SU-DHL-6 (cell line): ENCODE measurements at regions not wholly inside any gene's neighbourhood (a gene's known extent, or its start where the extent isn't known, plus 50 kb on each side); places are given as distances from the start of the nearest gene placed in this dataset.

Experiments used
- CTCF ChIP-seq: fragments of 200-600 bp; sonication (generic); IDR thresholded peaks from one replicate; pipeline ENCODE4 v1.5.1; 2017; ENCODE audit warnings: antibody characterized with exemption, mild to moderate bottlenecking, low read length, moderate library complexity; ENCODE audit not compliant: insufficient read depth, poor library complexity, severe bottlenecking
- EZH2phosphoT487 ChIP-seq: fragments of 200-600 bp; sonication (generic), shearing (Covaris generic); conservative IDR thresholded peaks from 2 replicates; pipeline ENCODE4 v1.6.1; 2018; ENCODE audit warnings: mild to moderate bottlenecking, antibody characterized with exemption, low read length, moderate library complexity, mixed read lengths

DNA sequence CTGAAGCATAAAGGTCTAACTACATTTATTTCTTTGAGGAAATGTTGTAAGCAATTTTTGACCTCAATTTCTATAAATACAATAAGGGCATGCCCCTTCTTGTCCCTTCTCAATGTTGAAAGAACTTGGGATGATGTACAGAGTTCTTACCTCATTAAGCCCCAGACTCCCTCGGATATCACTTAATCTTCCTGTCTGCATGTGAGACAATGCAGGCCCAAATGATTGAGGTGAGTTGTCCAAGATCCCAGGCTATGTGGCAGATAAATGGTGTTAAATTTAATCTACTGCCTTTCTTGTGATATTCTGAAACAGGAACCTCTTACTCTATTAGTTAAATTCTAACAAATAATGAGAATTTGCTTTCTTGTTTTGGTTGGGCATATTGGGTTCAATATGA is 1073.4 kb upstream of the GYPC start:
- TF ChIP-seq CTCF (no peak), EZH2phosphoT487 (no peak)
